Endothelial cell of umbilical vein (primary cell): ENCODE measurements at regions not wholly inside any gene's neighbourhood (a gene's known extent, or its start where the extent isn't known, plus 50 kb on each side); places are given as distances from the start of the nearest gene placed in this dataset.

Experiments used
- BruUV-seq: library from RNA; stranded (reverse); fragments of 400-500 nt; replicated peaks from 2 replicates; lab custom pipeline; 2021; lab: Mats Ljungman, UMichigan
- CTCF ChIA-PET: fragments of 300-600, 350-600 bp; sonication (Branson Sonifier 250); formaldehyde crosslinking; loops from one replicate; lab custom pipeline; 2021; ENCODE audit warnings: antibody characterized with exemption, inconsistent platforms; lab: Charles Lee
- POLR2A ChIA-PET: fragments of 300-600, 350-600 bp; sonication (Branson Sonifier 250); formaldehyde crosslinking; loops from one replicate; lab custom pipeline; 2021; ENCODE audit warnings: antibody characterized with exemption, inconsistent platforms; lab: Charles Lee
- DNase-seq: peaks from one replicate; pipeline ENCODE4 v3.0.0-alpha.2; 2011; ENCODE audit warnings: low read depth, low spot score
- FAIRE-seq: peaks from 2 replicates; lab custom pipeline; 2011; peaks lifted over from hg19 to GRCh38; lab: Jason Lieb, UNC
- H2AFZ ChIP-seq: 2 replicates; pipeline ENCODE4 v1.6.0; 2012; ENCODE audit warnings: low read depth, low read length, control low read depth, inconsistent platforms
- H3K27ac ChIP-seq: 2 replicates; pipeline ENCODE4 v1.5.1; 2011; ENCODE audit warnings: low read depth, mild to moderate bottlenecking, control low read depth, low read length, moderate library complexity; ENCODE audit not compliant: insufficient read depth
- H3K27me3 ChIP-seq, 2 experiments: 2 replicates each; pipeline versions ENCODE4 v1.6.0 to v1.6.1; 2011; ENCODE audit warnings: low read length in 2 of 2, mixed read lengths in 1 of 2; ENCODE audit not compliant: control insufficient read depth in 2 of 2, insufficient read depth in 2 of 2
- H3K36me3 ChIP-seq, 2 experiments: 2 replicates in 1 of 2; 3 replicates in 1 of 2; pipeline ENCODE4 v1.5.1; 2011; ENCODE audit warnings: low read length in 2 of 2, mild to moderate bottlenecking in 1 of 2, moderate library complexity in 1 of 2; ENCODE audit not compliant: control insufficient read depth in 2 of 2, insufficient read depth in 2 of 2; ENCODE audit errors: extremely low read depth in 1 of 2
- H3K4me1 ChIP-seq: 3 replicates; pipeline ENCODE4 v1.5.1; 2011; ENCODE audit warnings: mild to moderate bottlenecking, low read length; ENCODE audit not compliant: control insufficient read depth, insufficient read depth; ENCODE audit errors: extremely low read depth
- H3K4me2 ChIP-seq: 2 replicates; pipeline ENCODE4 v1.6.1; 2011; ENCODE audit warnings: low read length, control low read depth, mixed read lengths; ENCODE audit not compliant: insufficient read depth
- H3K4me3 ChIP-seq, 3 experiments: fragments of 200-600 bp in 1 of 3; sonication (generic), shearing (Covaris generic) in 1 of 3; replicated peaks in 1 of 3; 2 replicates each; pipeline ENCODE4 v1.5.1; 2011 to 2016; ENCODE audit warnings: control low read depth in 3 of 3, low read length in 3 of 3, mild to moderate bottlenecking in 2 of 3, inconsistent platforms in 1 of 3, low read depth in 1 of 3, moderate library complexity in 1 of 3; ENCODE audit not compliant: insufficient read depth in 1 of 3
- H3K79me2 ChIP-seq: 2 replicates; pipeline ENCODE4 v1.6.0; 2012; ENCODE audit warnings: low read length, inconsistent platforms; ENCODE audit not compliant: control insufficient read depth, insufficient read depth
- H3K9ac ChIP-seq: replicated peaks from 2 replicates; pipeline ENCODE3; 2011; ENCODE audit warnings: low read length, control low read depth; ENCODE audit not compliant: insufficient read depth; ENCODE audit errors: extremely low read depth
- H3K9me1 ChIP-seq: replicated peaks from 3 replicates; pipeline ENCODE4 v1.6.0; 2011; ENCODE audit warnings: mild to moderate bottlenecking, low read length; ENCODE audit not compliant: control insufficient read depth, insufficient read depth; ENCODE audit errors: extremely low read depth
- H3K9me3 ChIP-seq: replicated peaks from 2 replicates; pipeline ENCODE4 v1.5.1; 2012; ENCODE audit warnings: low read length, inconsistent platforms; ENCODE audit not compliant: control insufficient read depth, insufficient read depth
- H4K20me1 ChIP-seq: replicated peaks from 2 replicates; pipeline ENCODE3; 2011; ENCODE audit warnings: mild to moderate bottlenecking, low read length; ENCODE audit not compliant: control insufficient read depth, insufficient read depth; ENCODE audit errors: extremely low read depth
- CTCF ChIP-seq, 2 donors: IDR thresholded peaks; 1 replicate in 1 of 2; 2 replicates in 1 of 2; pipeline ENCODE4 v1.5.1; 2011; ENCODE audit warnings: low read length in 2 of 2, mild to moderate bottlenecking in 2 of 2, moderate library complexity in 2 of 2, control low read depth in 1 of 2, inconsistent platforms in 1 of 2, low read depth in 1 of 2; ENCODE audit not compliant: insufficient read depth in 1 of 2; ENCODE audit errors: extremely low read depth in 1 of 2
- EZH2 ChIP-seq: IDR thresholded peaks from 2 replicates; pipeline ENCODE4 v1.6.1; 2012; ENCODE audit warnings: borderline replicate concordance, low read depth, mild to moderate bottlenecking, moderate library complexity, low read length, inconsistent platforms; ENCODE audit not compliant: severe bottlenecking
- FOS ChIP-seq: IDR thresholded peaks from 2 replicates; pipeline ENCODE4 v1.6.1; 2011; ENCODE audit warnings: mild to moderate bottlenecking, low read length, moderate library complexity, borderline replicate concordance; ENCODE audit not compliant: insufficient read depth
- GATA2 ChIP-seq: IDR thresholded peaks from 2 replicates; pipeline ENCODE4 v1.7.0; 2011; ENCODE audit warnings: low read depth, mild to moderate bottlenecking, moderate library complexity, mixed read lengths, low read length; ENCODE audit not compliant: insufficient read length, insufficient read depth
- JUN ChIP-seq: IDR thresholded peaks from 2 replicates; pipeline ENCODE4 v1.6.1; 2011; ENCODE audit warnings: borderline replicate concordance, low read depth; ENCODE audit not compliant: insufficient read length, insufficient read depth
- MAX ChIP-seq: IDR thresholded peaks from 2 replicates; pipeline ENCODE4 v1.6.1; 2011; ENCODE audit not compliant: insufficient read depth, insufficient read length
- MYC ChIP-seq: IDR thresholded peaks from one replicate; pipeline ENCODE4 v1.6.1; 2011; ENCODE audit warnings: mild to moderate bottlenecking, low read depth, low read length
- POLR2A ChIP-seq: IDR thresholded peaks from 2 replicates; pipeline ENCODE4 v1.6.1; 2012; ENCODE audit warnings: low read depth, mild to moderate bottlenecking, control low read depth, low read length
- POLR2AphosphoS5 ChIP-seq: IDR thresholded peaks from 2 replicates; pipeline ENCODE4 v1.6.1; 2012; ENCODE audit warnings: low read depth, mild to moderate bottlenecking, control low read depth, low read length, moderate library complexity; ENCODE audit not compliant: insufficient read depth
- dilution Hi-C: fragments of 300-500 bp; cut with MboI; formaldehyde crosslinking; loops from one replicate; pipeline ENCODE4 v1.15.0; 2019; ENCODE audit warnings: low sequenced_read_pairs; ENCODE audit not compliant: extremely low pct_ligation_motif_present
- intact Hi-C: fragments of 100-400 bp; cut with micrococcal nuclease; formaldehyde crosslinking; loops from one replicate; pipeline ENCODE4 v1.10.0; 2022

DNA sequence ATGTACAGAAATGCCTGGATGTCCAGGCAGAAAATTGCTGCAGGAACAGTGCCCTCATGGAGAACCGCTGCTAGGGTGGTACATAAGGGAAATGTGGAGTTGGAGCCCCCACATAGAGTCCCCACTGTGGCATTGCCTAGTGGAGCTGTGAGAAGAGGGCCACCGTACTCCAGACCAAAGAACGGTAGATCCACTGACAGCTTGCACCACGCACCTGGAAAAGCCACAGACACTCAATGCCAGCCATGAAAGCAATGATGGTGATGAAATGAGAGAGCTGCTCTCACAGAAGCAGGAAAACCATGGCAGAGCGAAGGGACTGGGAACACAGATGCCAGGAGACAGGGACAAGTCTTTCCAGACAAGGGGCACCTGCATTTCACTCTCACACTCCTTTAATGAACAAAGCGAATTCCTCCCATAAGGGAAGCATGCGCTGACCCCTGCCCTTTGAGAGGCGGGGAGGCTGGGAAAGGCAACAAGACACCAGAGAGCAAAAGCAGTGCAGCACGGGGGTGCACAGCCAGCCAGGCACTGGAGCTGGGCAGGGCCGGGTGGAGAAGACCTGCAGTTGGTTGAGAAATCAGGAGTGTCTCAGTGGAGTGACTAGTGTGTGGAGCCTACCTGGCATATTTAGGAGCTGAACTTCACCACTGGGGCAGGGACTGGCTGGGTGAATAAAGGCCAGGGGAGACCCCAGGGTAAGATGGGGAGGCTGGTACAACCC is 1025.2 kb downstream of the TBC1D22A start:
- no peak overlapping the region for H3K4me3 ChIP-seq
- H3K9me1 ChIP-seq = no peaks in the 10 kb centered on the region

More for the DNA sequence above, 1025.2 kb downstream of the TBC1D22A start:
- Histone ChIP-seq H4K20me1 (no peaks in the 10 kb centered on the region), H3K4me2 (no peak overlapping the region), H3K9me3 (peaks cover 4% of the 10 kb centered on the region), H3K79me2 (no peaks in the 10 kb centered on the region), H3K4me1 (no peaks in the 10 kb centered on the region), H3K27ac (no peak overlapping the region), H2AFZ (no peak overlapping the region), H3K36me3 (no peaks in the 10 kb centered on the region), H3K9ac (no peak overlapping the region), H3K27me3 (no peaks in the 10 kb centered on the region)
- ChIA-PET CTCF (no interaction called here), POLR2A (no interaction called here)
- dilution Hi-C loops (no loop called here), intact Hi-C loops (no loop called here)
- FAIRE-seq (no peak), DNase-seq (no peak)
- BruUV-seq = no TSS peak
- TF ChIP-seq EZH2 (no peak), POLR2AphosphoS5 (no peak), MAX (no peak), FOS (no peak), JUN (no peak), MYC (no peak), GATA2 (no peak), CTCF (IDR thresholded peaks at IDR 0.05; ENCODE audit: extremely low read depth in 1 of 2, insufficient read depth in 1 of 2, low read depth in 1 of 2, low read length in 2 of 2) (no peak), POLR2A (no peak)
